ENCODE measurements at regions not wholly inside any gene's neighbourhood (a gene's known extent, or its start where the extent isn't known, plus 50 kb on each side); places are given as distances from the start of the nearest gene placed in this dataset.

- Histone ChIP-seq H3K79me2 (ENCODE audit: insufficient read depth, low read length) (no peaks in the 10 kb centered on the region), H4K20me1 (ENCODE audit: insufficient read depth, low read length) (no peaks in the 10 kb centered on the region), H3K27ac (ENCODE audit: extremely low read length, insufficient read depth, low read length) (no peak overlapping the region), H3K4me1 (ENCODE audit: insufficient read depth, low read length) (no peaks in the 10 kb centered on the region), H3K9me3 (ENCODE audit: low read length) (no peaks in the 10 kb centered on the region), H3K36me3 (replicated peaks in 1 of 2; ENCODE audit: control insufficient read depth in 1 of 2, insufficient read depth in 2 of 2, low read length in 2 of 2) (no peaks in the 10 kb centered on the region), H3K4me3 (replicated peaks in 1 of 3; ENCODE audit: insufficient read depth in 1 of 3, low read depth in 2 of 3, low read length in 3 of 3) (no peak overlapping the region), H3K9ac (ENCODE audit: insufficient read depth, low read depth, low read length) (no peak overlapping the region), H3K27me3 (ENCODE audit: control insufficient read depth in 1 of 2, insufficient read depth in 2 of 2, low read length in 2 of 2) (no peaks in the 10 kb centered on the region), H3K4me2 (ENCODE audit: low read depth, low read length) (no peak overlapping the region), H2AFZ (ENCODE audit: low read length) (no peak overlapping the region)
- DNase-seq (ENCODE audit: low spot score) (no peak), ATAC-seq (no peak), FAIRE-seq (no peak)
- WGBS (ENCODE audit: low lambda C conversion rate), result 18% methylated on average over 3 of the region's 3 CpGs
- no TSS peak for BruUV-seq (replicated peaks)
- intact Hi-C loops (cut with micrococcal nuclease; ENCODE audit: unreplicated experiment) (no loop called here), in situ Hi-C loops (cut with HindIII; ENCODE audit: extremely low pct_ligation_motif_present, low pct_unique_long_range_greater_than_20kb) (no loop called here)
- TF ChIP-seq PHF20 (CRISPR knock-in tag; IDR thresholded peaks at IDR 0.05) (no peak), DNMT3B (CRISPR knock-in tag; conservative IDR thresholded peaks at IDR 0.05) (no peak), ATAD3A (CRISPR knock-in tag; IDR thresholded peaks at IDR 0.05) (no peak), ONECUT2 (CRISPR knock-in tag; IDR thresholded peaks at IDR 0.05) (no peak), ZBED4 (CRISPR knock-in tag; IDR thresholded peaks at IDR 0.05; ENCODE audit: borderline replicate concordance) (no peak), ZNF282 (IDR thresholded peaks at IDR 0.05; ENCODE audit: partially characterized antibody) (no peak), KDM5B (CRISPR knock-in tag; IDR thresholded peaks at IDR 0.05; ENCODE audit: borderline replicate concordance) (no peak), HOXA7 (CRISPR knock-in tag; IDR thresholded peaks at IDR 0.05) (no peak), ESRRA (CRISPR knock-in tag; IDR thresholded peaks at IDR 0.05; ENCODE audit: low read depth) (no peak), NR1H2 (CRISPR knock-in tag; IDR thresholded peaks at IDR 0.05; ENCODE audit: borderline replicate concordance, low read depth) (no peak), FOXK2 (IDR thresholded peaks at IDR 0.05) (no peak), ZNF558 (CRISPR knock-in tag; IDR thresholded peaks at IDR 0.05; ENCODE audit: borderline replicate concordance) (no peak), MZF1 (CRISPR knock-in tag; IDR thresholded peaks at IDR 0.05; ENCODE audit: borderline replicate concordance) (no peak), SETDB1 (CRISPR knock-in tag; IDR thresholded peaks at IDR 0.05; ENCODE audit: borderline replicate concordance) (no peak), PHB2 (IDR thresholded peaks at IDR 0.05; ENCODE audit: partially characterized antibody) (no peak), FOXC1 (CRISPR knock-in tag; IDR thresholded peaks at IDR 0.05; ENCODE audit: borderline replicate concordance) (no peak), ARID2 (CRISPR knock-in tag; IDR thresholded peaks at IDR 0.05; ENCODE audit: borderline replicate concordance) (no peak), ZNF3 (CRISPR knock-in tag; IDR thresholded peaks at IDR 0.05) (no peak), SIN3A (IDR thresholded peaks at IDR 0.05; ENCODE audit: borderline replicate concordance, low read depth, low read length) (no peak)
- CTCF ChIA-PET (ENCODE audit: low intra/inter-chr PET ratio, low total read pairs), result no interaction called here
- POLR2A ChIA-PET, result no interaction called here
Measured at GRCh38 chr2:23153484-23153883, 231.5 kb upstream of the KLHL29 start.

Measured in HepG2 (cell line).